SK-N-SH (cell line): ENCODE measurements at regions not wholly inside any gene's neighbourhood (a gene's known extent, or its start where the extent isn't known, plus 50 kb on each side); places are given as distances from the start of the nearest gene placed in this dataset.

ENCODE experiments used
- CTCF ChIA-PET: fragments of 300-600, 350-600 bp; formaldehyde crosslinking; extraction: SDS; loops from one replicate; lab custom pipeline; 2021; lab: Yijun Ruan, JAX
- POLR2A ChIA-PET: fragments of 350-600 bp; sonication (Branson Sonifier 250); formaldehyde crosslinking; extraction: SDS; loops from one replicate; lab custom pipeline; 2020; ENCODE audit warnings: antibody characterized with exemption, inconsistent platforms; lab: Yijun Ruan, JAX
- DNase-seq: peaks from one replicate; pipeline ENCODE4 v3.0.0; 2012
- H2AFZ ChIP-seq: fragments of 200-600 bp; sonication (generic); 2 replicates; pipeline ENCODE4 v1.8.1; 2016; ENCODE audit warnings: antibody characterized with exemption, mild to moderate bottlenecking, low read depth
- H3F3A ChIP-seq: fragments of 200-600 bp; sonication (generic); replicated peaks from 2 replicates; pipeline ENCODE3; 2016; ENCODE audit warnings: antibody characterized with exemption, mild to moderate bottlenecking; ENCODE audit not compliant: insufficient read depth
- H3K27ac ChIP-seq, 2 experiments: fragments of 200-500 bp in 1 of 2; fragments of 200-600 bp in 1 of 2; sonication (Bioruptor generic) in 1 of 2; sonication (generic), shearing (Covaris generic) in 1 of 2; 2 replicates each; pipeline versions ENCODE4 v1.5.1 to v1.6.1; 2014 to 2016; ENCODE audit warnings: low read depth in 2 of 2, inconsistent platforms in 1 of 2, low read length in 1 of 2, mild to moderate bottlenecking in 1 of 2, mixed read lengths in 1 of 2
- H3K27me3 ChIP-seq: fragments of 200-600 bp; sonication (generic), shearing (Covaris generic); 2 replicates; pipeline ENCODE4 v1.6.1; 2016; ENCODE audit warnings: mixed run types; ENCODE audit not compliant: insufficient read depth
- H3K36me3 ChIP-seq, 2 experiments: fragments of 200-500 bp in 1 of 2; fragments of 200-600 bp in 1 of 2; sonication (Bioruptor generic) in 1 of 2; sonication (generic) in 1 of 2; replicated peaks in 1 of 2; 2 replicates each; pipeline versions ENCODE3 to v1.5.1; 2014 to 2016; ENCODE audit warnings: low read length in 1 of 2, mild to moderate bottlenecking in 1 of 2; ENCODE audit not compliant: insufficient read depth in 2 of 2, control insufficient read depth in 1 of 2
- H3K4me1 ChIP-seq, 2 experiments: fragments of 200-500 bp in 1 of 2; fragments of 200-600 bp in 1 of 2; sonication (Bioruptor generic) in 1 of 2; sonication (generic), shearing (Covaris generic) in 1 of 2; 2 replicates each; pipeline versions ENCODE4 v1.5.1 to v1.6.1; 2014 to 2016; ENCODE audit warnings: low read depth in 1 of 2, low read length in 1 of 2, mixed run types in 1 of 2; ENCODE audit not compliant: insufficient read depth in 2 of 2, control insufficient read depth in 1 of 2
- H3K4me2 ChIP-seq: fragments of 200-600 bp; sonication (generic), shearing (Covaris generic); 2 replicates; pipeline ENCODE4 v1.6.1; 2017; ENCODE audit warnings: mixed run types
- H3K4me3 ChIP-seq, 2 experiments: fragments of 200-500 bp in 1 of 2; fragments of 200-600 bp in 1 of 2; sonication (Bioruptor generic) in 1 of 2; sonication (generic), shearing (Covaris generic) in 1 of 2; 2 replicates each; pipeline versions ENCODE4 v1.5.1 to v1.8.1; 2014 to 2016; ENCODE audit warnings: low read depth in 2 of 2, inconsistent platforms in 1 of 2, low read length in 1 of 2, mild to moderate bottlenecking in 1 of 2, mixed read lengths in 1 of 2, moderate library complexity in 1 of 2
- H3K79me2 ChIP-seq: fragments of 200-600 bp; sonication (generic); 2 replicates; pipeline ENCODE4 v1.8.1; 2017; ENCODE audit warnings: mild to moderate bottlenecking; ENCODE audit not compliant: insufficient read depth
- H3K9ac ChIP-seq: fragments of 200-600 bp; sonication (generic); 2 replicates; pipeline ENCODE4 v1.6.1; 2017; ENCODE audit warnings: mixed run types
- H3K9me2 ChIP-seq: fragments of 200-600 bp; sonication (generic); 2 replicates; pipeline ENCODE4 v1.6.1; 2017; ENCODE audit warnings: mixed run types
- H3K9me3 ChIP-seq: fragments of 200-600 bp; sonication (generic); 2 replicates; pipeline ENCODE4 v1.6.1; 2017; ENCODE audit warnings: mixed run types, mild to moderate bottlenecking, moderate library complexity
- H4K20me1 ChIP-seq: fragments of 200-600 bp; sonication (generic); 2 replicates; pipeline ENCODE4 v1.6.1; 2017; ENCODE audit warnings: mild to moderate bottlenecking, mixed run types; ENCODE audit not compliant: insufficient read depth
- ELF1 ChIP-seq: IDR thresholded peaks from 2 replicates; pipeline ENCODE4 v1.4.0; 2012
- EP300 ChIP-seq, 2 experiments: IDR thresholded peaks; 2 replicates each; pipeline versions ENCODE4 v1.4.0 to v1.6.1; 2012; ENCODE audit warnings: borderline replicate concordance in 1 of 2, low read depth in 1 of 2, low read length in 1 of 2
- FOSL2 ChIP-seq: IDR thresholded peaks from 2 replicates; pipeline ENCODE4 v1.4.0; 2012; ENCODE audit warnings: low read depth, mild to moderate bottlenecking, moderate library complexity, borderline replicate concordance
- FOXJ3 ChIP-seq: sonication (generic); formaldehyde crosslinking; IDR thresholded peaks from 2 replicates; pipeline ENCODE4 v1.5.1; 2020; ENCODE audit warnings: mild to moderate bottlenecking, missing genetic modification reagents
- GABPA ChIP-seq: IDR thresholded peaks from 2 replicates; pipeline ENCODE4 v1.4.0; 2012; ENCODE audit warnings: low read depth, mild to moderate bottlenecking
- GATA2 ChIP-seq: sonication (generic); formaldehyde crosslinking; IDR thresholded peaks from 2 replicates; pipeline ENCODE4 v1.5.0; 2020; ENCODE audit warnings: mild to moderate bottlenecking, missing genetic modification reagents
- JUND ChIP-seq: IDR thresholded peaks from 2 replicates; pipeline ENCODE4 v1.4.0; 2012
- MAX ChIP-seq: IDR thresholded peaks from 2 replicates; pipeline ENCODE4 v1.4.0; 2012; ENCODE audit warnings: low read depth
- MEF2A ChIP-seq: IDR thresholded peaks from 2 replicates; pipeline ENCODE4 v1.4.0; 2012; ENCODE audit warnings: low read depth, borderline replicate concordance
- MXI1 ChIP-seq: IDR thresholded peaks from 2 replicates; pipeline ENCODE4 v1.6.1; 2012; ENCODE audit warnings: mild to moderate bottlenecking, low read depth, low read length, improper control_type of control experiment
- NFIC ChIP-seq: IDR thresholded peaks from 2 replicates; pipeline ENCODE4 v1.4.0; 2012; ENCODE audit warnings: borderline replicate concordance
- NRF1 ChIP-seq: IDR thresholded peaks from 2 replicates; pipeline ENCODE4 v1.6.1; 2012; ENCODE audit warnings: low read depth, mild to moderate bottlenecking, low read length
- RAD21 ChIP-seq: IDR thresholded peaks from 2 replicates; pipeline ENCODE4 v1.6.1; 2012; ENCODE audit warnings: mild to moderate bottlenecking, low read length
- RFX5 ChIP-seq: IDR thresholded peaks from 2 replicates; pipeline ENCODE4 v1.6.1; 2012; ENCODE audit warnings: mild to moderate bottlenecking, improper control_type of control experiment, low read length
- SIN3A ChIP-seq: IDR thresholded peaks from 2 replicates; pipeline ENCODE4 v1.6.1; 2012; ENCODE audit warnings: low read depth, mild to moderate bottlenecking, low read length, moderate library complexity, borderline replicate concordance
- SMC3 ChIP-seq: IDR thresholded peaks from 2 replicates; pipeline ENCODE4 v1.6.1; 2012; ENCODE audit warnings: low read depth, low read length, improper control_type of control experiment
- TEAD4 ChIP-seq: IDR thresholded peaks from 2 replicates; pipeline ENCODE4 v1.4.0; 2012; ENCODE audit warnings: mild to moderate bottlenecking, borderline replicate concordance; ENCODE audit not compliant: insufficient read depth
- YY1 ChIP-seq: IDR thresholded peaks from 2 replicates; pipeline ENCODE4 v1.4.0; 2012; ENCODE audit warnings: low read depth, mild to moderate bottlenecking
- WGBS: methylation state at CpG from one replicate; pipeline ENCODE4 v1.1.6; 2017; ENCODE audit warnings: low lambda C conversion rate; 5-methylcytosine and 5-hydroxymethylcytosine counted together
- TF ChIP-seq, protein P1 (sequence below): fragments of 200-600 bp; sonication (generic); IDR thresholded peaks from 2 replicates; pipeline ENCODE4 v1.6.1; 2017; ENCODE audit warnings: antibody characterized with exemption, mild to moderate bottlenecking, moderate library complexity
- TF ChIP-seq, protein P2 (sequence below): fragments of 150-350 bp; IDR thresholded peaks from 2 replicates; pipeline ENCODE4 v1.6.1; 2017; ENCODE audit warnings: antibody characterized with exemption, low read length, low read depth, borderline replicate concordance
- TF ChIP-seq, protein P3 (sequence below): IDR thresholded peaks from 2 replicates; pipeline ENCODE4; 2012

DNA sequence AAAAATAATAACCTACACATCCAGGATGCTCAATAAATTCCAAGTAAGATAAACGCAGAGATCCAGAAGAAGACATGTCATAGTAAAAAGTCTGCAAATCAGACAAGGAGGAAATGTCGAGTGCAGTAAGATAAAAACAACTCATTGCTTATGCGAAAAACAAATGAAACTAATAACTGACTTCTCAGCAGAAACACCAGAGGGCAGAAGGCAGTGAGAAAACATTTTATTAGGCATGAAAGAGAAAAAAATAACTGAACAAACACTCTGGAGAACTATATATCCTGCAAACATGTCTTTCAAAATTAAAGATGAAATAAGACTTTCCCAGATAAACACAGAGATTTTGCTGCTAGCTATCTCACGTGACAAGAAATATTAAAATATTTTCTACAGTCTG is 201.3 kb upstream of the CTSO start:
- Histone ChIP-seq H3K9me3 (no peaks in the 10 kb centered on the region), H3K4me1 (no peaks in the 10 kb centered on the region), H3K9ac (no peak overlapping the region), H3F3A (no peaks in the 10 kb centered on the region), H3K27me3 (no peaks in the 10 kb centered on the region), H3K4me2 (no peak overlapping the region), H4K20me1 (no peaks in the 10 kb centered on the region), H3K4me3 (peak overlapping the region in 1 of 2 experiments; percentile 27; a peak in 1 of 4 replicates), H3K79me2 (no peaks in the 10 kb centered on the region), H2AFZ (no peak overlapping the region; the same call in 1 of the 2 replicates), H3K9me2 (0 out of 2 replicates have a peak, but pooled peaks cover 3% of the 10 kb centered on the region), H3K27ac (no peak overlapping the region), H3K36me3 (no peaks in the 10 kb centered on the region)
- 17% methylated on average over 4 of the region's 4 CpGs for WGBS
- POLR2A ChIA-PET: no interaction called here
- DNase-seq: no peak
- CTCF ChIA-PET: no interaction called here
- TF ChIP-seq ELF1 (no peak), MAX (no peak), TEAD4 (no peak), MEF2A (no peak), RFX5 (no peak), FOSL2 (no peak)
- TF ChIP-seq, protein P1, sequence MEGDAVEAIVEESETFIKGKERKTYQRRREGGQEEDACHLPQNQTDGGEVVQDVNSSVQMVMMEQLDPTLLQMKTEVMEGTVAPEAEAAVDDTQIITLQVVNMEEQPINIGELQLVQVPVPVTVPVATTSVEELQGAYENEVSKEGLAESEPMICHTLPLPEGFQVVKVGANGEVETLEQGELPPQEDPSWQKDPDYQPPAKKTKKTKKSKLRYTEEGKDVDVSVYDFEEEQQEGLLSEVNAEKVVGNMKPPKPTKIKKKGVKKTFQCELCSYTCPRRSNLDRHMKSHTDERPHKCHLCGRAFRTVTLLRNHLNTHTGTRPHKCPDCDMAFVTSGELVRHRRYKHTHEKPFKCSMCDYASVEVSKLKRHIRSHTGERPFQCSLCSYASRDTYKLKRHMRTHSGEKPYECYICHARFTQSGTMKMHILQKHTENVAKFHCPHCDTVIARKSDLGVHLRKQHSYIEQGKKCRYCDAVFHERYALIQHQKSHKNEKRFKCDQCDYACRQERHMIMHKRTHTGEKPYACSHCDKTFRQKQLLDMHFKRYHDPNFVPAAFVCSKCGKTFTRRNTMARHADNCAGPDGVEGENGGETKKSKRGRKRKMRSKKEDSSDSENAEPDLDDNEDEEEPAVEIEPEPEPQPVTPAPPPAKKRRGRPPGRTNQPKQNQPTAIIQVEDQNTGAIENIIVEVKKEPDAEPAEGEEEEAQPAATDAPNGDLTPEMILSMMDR: peak; percentile 36

DNA sequence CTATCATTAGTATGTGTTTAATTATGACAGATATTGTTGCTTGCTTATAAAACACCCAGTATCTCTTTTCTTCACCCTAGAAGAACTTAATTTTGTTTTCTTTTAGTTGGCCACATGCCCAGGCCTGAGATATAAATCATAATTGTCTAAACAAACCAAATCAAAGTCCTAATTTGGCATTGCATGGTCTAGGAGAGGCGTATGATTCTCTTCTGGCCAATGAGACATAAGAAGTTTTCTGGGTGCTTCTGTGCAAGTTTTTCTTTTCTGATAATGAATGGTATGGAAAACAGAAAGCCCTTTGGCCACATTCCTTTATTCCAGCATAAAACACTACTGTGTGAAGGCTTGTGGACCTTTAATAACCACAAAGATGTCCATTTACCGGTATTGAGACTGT is 192.9 kb upstream of the CTSO start:
- no peaks in the 10 kb centered on the region for H3K9me2 ChIP-seq
- no peaks in the 10 kb centered on the region for H3K9me3 ChIP-seq
- H3K4me1 ChIP-seq: no peaks in the 10 kb centered on the region
- no peak overlapping the region for H3K9ac ChIP-seq
- DNase-seq: no peak
- H3K4me2 ChIP-seq: no peak overlapping the region
- H2AFZ ChIP-seq: no peak overlapping the region
- ChIA-PET POLR2A (no interaction called here), CTCF (no interaction called here)
- TF ChIP-seq JUND (no peak), MEF2A (no peak), EP300 (IDR thresholded peaks at IDR 0.05; ENCODE audit: borderline replicate concordance in 1 of 2, low read depth in 1 of 2, low read length in 1 of 2) (no peak), SIN3A (no peak), YY1 (no peak), NFIC (no peak), RAD21 (no peak), SMC3 (no peak), ELF1 (no peak), GABPA (no peak), GATA2 (no peak), FOSL2 (no peak), MXI1 (no peak), NRF1 (no peak), FOXJ3 (no peak)
- TF ChIP-seq, protein P1: no peak
- TF ChIP-seq, protein P2, sequence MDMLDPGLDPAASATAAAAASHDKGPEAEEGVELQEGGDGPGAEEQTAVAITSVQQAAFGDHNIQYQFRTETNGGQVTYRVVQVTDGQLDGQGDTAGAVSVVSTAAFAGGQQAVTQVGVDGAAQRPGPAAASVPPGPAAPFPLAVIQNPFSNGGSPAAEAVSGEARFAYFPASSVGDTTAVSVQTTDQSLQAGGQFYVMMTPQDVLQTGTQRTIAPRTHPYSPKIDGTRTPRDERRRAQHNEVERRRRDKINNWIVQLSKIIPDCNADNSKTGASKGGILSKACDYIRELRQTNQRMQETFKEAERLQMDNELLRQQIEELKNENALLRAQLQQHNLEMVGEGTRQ: no peak
- TF ChIP-seq, protein P3, sequence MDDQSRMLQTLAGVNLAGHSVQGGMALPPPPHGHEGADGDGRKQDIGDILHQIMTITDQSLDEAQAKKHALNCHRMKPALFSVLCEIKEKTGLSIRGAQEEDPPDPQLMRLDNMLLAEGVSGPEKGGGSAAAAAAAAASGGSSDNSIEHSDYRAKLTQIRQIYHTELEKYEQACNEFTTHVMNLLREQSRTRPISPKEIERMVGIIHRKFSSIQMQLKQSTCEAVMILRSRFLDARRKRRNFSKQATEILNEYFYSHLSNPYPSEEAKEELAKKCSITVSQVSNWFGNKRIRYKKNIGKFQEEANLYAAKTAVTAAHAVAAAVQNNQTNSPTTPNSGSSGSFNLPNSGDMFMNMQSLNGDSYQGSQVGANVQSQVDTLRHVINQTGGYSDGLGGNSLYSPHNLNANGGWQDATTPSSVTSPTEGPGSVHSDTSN: no peak
- no peaks in the 10 kb centered on the region for H3K27me3 ChIP-seq
- no peaks in the 10 kb centered on the region for H3K36me3 ChIP-seq
- H3K4me3 ChIP-seq: no peak overlapping the region
- H4K20me1 ChIP-seq: no peaks in the 10 kb centered on the region
- no peaks in the 10 kb centered on the region for H3K79me2 ChIP-seq
- H3K27ac ChIP-seq: no peak overlapping the region
- 10% methylated on average over 2 of the region's 2 CpGs for WGBS
- H3F3A ChIP-seq: no peaks in the 10 kb centered on the region
